ENCODE measurements at regions not wholly inside any gene's neighbourhood (a gene's known extent, or its start where the extent isn't known, plus 50 kb on each side); places are given as distances from the start of the nearest gene placed in this dataset.

GRCh38 chr11:115774756-115775155 is 270.5 kb upstream of the CADM1 start:
- Histone ChIP-seq H3K27me3 (replicated peaks; ENCODE audit: control insufficient read depth, insufficient read depth, low read length) (no peaks in the 10 kb centered on the region), H3K4me3 (replicated peaks; ENCODE audit: low read depth, low read length) (no peak overlapping the region), H3K36me3 (ENCODE audit: control insufficient read depth, insufficient read depth, low read length) (no peaks in the 10 kb centered on the region)
- TF ChIP-seq CTCF (IDR thresholded peaks at IDR 0.05; ENCODE audit: insufficient read depth, low read length, poor library complexity, severe bottlenecking) = no peak
- no peak for DNase-seq (ENCODE audit: extremely low read depth, insufficient read length)

GRCh38 chr11:115769891-115770290 is 265.7 kb upstream of the CADM1 start:
- no peak for TF ChIP-seq CTCF (IDR thresholded peaks at IDR 0.05; ENCODE audit: insufficient read depth, low read length, poor library complexity, severe bottlenecking)
- Histone ChIP-seq H3K4me3 (replicated peaks; ENCODE audit: low read depth, low read length) (no peak overlapping the region), H3K27me3 (replicated peaks; ENCODE audit: control insufficient read depth, insufficient read depth, low read length) (no peaks in the 10 kb centered on the region), H3K36me3 (ENCODE audit: control insufficient read depth, insufficient read depth, low read length) (no peaks in the 10 kb centered on the region)
- DNase-seq (ENCODE audit: extremely low read depth, insufficient read length) = no peak

DNA sequence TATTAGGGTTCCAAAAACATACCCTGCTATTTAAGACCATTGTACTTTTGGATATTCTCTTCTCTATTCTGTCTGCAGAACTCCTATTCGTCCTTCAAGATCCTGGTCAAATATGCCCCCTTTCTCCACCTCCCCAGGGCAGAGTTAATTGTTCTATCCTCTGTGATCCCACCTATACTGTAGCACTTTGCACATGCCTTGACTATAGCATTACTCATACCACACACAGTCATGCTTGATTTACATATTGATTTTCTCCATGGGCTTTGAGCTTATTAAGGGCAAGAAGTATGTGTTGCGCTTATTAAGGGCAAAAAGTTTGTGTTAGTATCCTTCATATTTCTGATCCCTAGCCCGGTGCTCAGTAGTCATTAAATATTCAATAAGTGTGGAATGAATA is 263.7 kb upstream of the CADM1 start:
- Histone ChIP-seq H3K36me3 (ENCODE audit: control insufficient read depth, insufficient read depth, low read length) (no peaks in the 10 kb centered on the region), H3K4me3 (replicated peaks; ENCODE audit: low read depth, low read length) (no peak overlapping the region), H3K27me3 (replicated peaks; ENCODE audit: control insufficient read depth, insufficient read depth, low read length) (no peaks in the 10 kb centered on the region)
- no peak for TF ChIP-seq CTCF (IDR thresholded peaks at IDR 0.05; ENCODE audit: insufficient read depth, low read length, poor library complexity, severe bottlenecking)
- DNase-seq (ENCODE audit: extremely low read depth, insufficient read length) = no peak

DNA sequence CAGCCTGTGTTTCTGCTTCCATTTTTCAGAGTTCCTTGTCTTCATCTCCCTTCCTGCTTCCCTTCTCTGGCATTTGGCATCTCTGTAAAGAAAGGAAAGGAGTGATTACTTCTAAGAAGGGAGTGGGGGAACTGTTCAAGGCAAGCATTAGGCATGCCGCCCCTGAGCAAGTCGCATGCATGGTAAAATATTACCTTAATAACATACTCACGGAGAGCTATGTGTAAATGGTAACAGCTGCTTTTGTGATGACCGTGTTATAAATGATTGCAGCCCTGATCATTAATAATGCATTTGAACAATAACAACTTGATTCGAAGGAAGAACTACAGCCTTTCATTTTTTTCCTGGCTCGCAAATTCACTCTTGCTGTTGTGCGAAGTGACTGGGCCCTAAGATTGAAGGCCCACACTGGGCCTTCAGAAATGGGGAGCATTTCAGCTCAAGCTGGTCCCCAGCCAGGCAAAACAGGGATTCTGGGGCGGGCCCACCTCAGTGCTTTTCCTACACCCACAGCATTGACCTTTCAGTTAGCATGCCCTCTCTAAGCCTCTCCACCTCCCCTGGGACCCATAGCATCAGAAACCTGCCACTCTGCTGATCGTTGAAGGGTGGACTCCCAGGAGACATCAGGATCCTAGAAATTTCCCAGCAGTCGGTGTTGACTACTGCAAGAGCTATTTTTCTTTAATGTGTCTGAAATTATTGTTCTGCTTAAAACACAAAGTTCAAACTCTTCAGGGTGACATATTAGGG is 263.0 kb upstream of the CADM1 start:
- Histone ChIP-seq H3K27me3 (replicated peaks; ENCODE audit: control insufficient read depth, insufficient read depth, low read length) (no peaks in the 10 kb centered on the region), H3K4me3 (replicated peaks; ENCODE audit: low read depth, low read length) (no peak overlapping the region), H3K36me3 (ENCODE audit: control insufficient read depth, insufficient read depth, low read length) (no peaks in the 10 kb centered on the region)
- no peak for DNase-seq (ENCODE audit: extremely low read depth, insufficient read length)
- TF ChIP-seq CTCF (IDR thresholded peaks at IDR 0.05; ENCODE audit: insufficient read depth, low read length, poor library complexity, severe bottlenecking) = no peak

DNA sequence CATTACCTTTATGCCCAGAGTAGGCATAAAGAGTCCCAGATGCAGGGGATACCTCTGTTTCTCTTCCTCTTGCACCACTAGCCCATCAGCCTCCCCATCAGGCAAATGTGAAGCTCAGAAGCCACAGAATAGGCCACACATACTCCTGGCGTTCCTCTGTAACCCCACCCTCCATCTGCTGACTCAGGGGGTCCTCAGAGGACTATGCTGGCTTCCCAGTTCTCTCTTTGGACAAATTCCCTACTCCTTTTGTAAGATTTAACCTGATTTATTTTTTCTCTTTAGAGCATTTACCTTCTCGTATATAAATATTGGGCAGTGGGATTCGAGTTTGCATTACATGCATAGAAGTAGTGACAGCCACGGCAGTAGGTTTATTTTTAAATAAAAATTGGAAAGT is 262.3 kb upstream of the CADM1 start:
- no peak overlapping the region for H3K4me3 ChIP-seq (replicated peaks; ENCODE audit: low read depth, low read length)
- no peak for TF ChIP-seq CTCF (IDR thresholded peaks at IDR 0.05; ENCODE audit: insufficient read depth, low read length, poor library complexity, severe bottlenecking)
- no peaks in the 10 kb centered on the region for H3K36me3 ChIP-seq (ENCODE audit: control insufficient read depth, insufficient read depth, low read length)
- DNase-seq (ENCODE audit: extremely low read depth, insufficient read length) = no peak
- no peaks in the 10 kb centered on the region; the same call in 1 of the 2 replicates for H3K27me3 ChIP-seq (replicated peaks; ENCODE audit: control insufficient read depth, insufficient read depth, low read length)
